ENCODE measurements at regions not wholly inside any gene's neighbourhood (a gene's known extent, or its start where the extent isn't known, plus 50 kb on each side); places are given as distances from the start of the nearest gene placed in this dataset.

GRCh38 chr3:193971966-193972365, 164.0 kb upstream of the HES1 start:
- no peak for TF ChIP-seq CTCF (IDR thresholded peaks at IDR 0.05)
- no peak for TF ChIP-seq POLR2A (IDR thresholded peaks at IDR 0.05)

All from lower leg skin (tissue), 3 donors.